ENCODE measurements at regions not wholly inside any gene's neighbourhood (a gene's known extent, or its start where the extent isn't known, plus 50 kb on each side); places are given as distances from the start of the nearest gene placed in this dataset.

DNA sequence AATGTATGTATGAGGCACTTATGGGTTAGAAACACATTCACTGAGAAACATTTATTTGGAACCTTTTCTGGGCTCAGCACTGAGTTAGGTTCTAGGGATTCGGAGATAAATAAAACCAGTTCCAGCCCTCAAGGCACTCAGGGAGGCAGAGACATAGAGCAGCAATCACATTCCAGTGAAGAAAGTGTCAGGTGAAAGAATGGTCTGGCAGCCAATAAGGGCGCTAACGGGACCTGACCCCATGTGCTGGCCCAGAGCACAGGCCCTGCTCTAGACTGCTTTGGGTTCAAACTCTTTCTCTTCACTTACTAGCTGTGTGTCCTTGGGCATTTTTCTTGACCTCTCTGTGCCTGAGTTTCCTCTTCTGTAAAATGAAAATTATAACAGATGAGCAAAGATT lies 146.0 kb upstream of the SYT13 start:
- Mint-ChIP-seq H3K4me1 (no peaks in the 10 kb centered on the region), H3K9me3 (peaks cover 0 to 3% (median 0%) of the 10 kb centered on the region in 7 donors), H3K4me3 (no peak overlapping the region), H3K27ac (no peak overlapping the region), H3K36me3 (no peaks in the 10 kb centered on the region), H3K27me3 (peaks cover 17 to 46% (median 45%) of the 10 kb centered on the region in 3 donors)
- DNase-seq (no peak), ATAC-seq (ENCODE audit: low read depth in 2 of 2) (no peak)

DNA sequence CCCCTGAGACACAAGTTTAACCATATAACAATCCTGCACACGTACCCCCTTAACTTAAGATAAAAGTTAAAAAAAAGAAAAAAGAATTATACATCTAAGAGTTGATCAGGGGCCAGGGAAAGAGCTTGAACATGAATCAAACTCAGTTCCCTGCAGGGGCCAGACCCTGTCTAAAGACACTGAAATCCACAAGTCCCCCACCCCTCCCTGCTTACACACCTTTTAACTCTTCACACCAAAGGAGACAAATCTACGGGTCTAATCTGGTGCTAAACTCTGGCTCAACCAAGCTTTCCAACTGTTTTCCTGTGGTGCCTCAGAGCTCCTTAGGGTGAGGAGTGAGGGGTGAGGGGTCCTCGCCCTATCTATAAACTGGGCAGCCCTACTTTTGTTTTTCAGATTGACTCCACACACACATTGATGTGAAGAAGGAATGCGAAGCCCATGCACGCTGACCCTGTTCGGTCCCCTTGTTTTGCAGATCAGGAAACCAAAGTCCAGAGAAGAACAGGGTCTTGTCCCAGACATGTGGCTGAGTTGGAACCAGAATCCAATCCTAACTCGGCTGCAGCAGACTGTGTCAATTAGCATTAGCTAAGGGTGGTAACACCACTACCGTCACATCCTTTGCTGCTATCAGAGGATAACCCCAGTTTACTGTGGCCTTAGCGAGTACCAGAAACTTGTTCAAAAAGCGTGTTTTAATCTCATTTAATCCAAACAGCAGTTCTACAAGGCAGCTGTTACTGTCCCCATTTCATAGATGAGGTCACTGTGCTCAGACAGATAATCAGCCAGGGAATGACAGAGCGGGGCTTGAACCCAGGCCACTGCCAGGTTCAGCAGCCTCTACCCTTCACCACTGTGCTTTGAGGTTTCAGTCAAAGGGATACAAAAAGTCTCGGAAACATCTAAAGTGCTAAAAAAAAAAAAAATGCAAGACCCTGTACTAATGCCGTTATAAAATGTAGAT lies 145.2 kb upstream of the SYT13 start:
- Mint-ChIP-seq H3K27ac (no peak overlapping the region), H3K27me3 (peaks cover 19 to 53% (median 44%) of the 10 kb centered on the region in 3 donors), H3K36me3 (no peaks in the 10 kb centered on the region), H3K9me3 (peaks cover 0 to 3% (median 0%) of the 10 kb centered on the region in 7 donors), H3K4me1 (no peaks in the 10 kb centered on the region), H3K4me3 (no peak overlapping the region)
- DNase-seq (no peak), ATAC-seq (ENCODE audit: low read depth in 2 of 2) (no peak)

DNA sequence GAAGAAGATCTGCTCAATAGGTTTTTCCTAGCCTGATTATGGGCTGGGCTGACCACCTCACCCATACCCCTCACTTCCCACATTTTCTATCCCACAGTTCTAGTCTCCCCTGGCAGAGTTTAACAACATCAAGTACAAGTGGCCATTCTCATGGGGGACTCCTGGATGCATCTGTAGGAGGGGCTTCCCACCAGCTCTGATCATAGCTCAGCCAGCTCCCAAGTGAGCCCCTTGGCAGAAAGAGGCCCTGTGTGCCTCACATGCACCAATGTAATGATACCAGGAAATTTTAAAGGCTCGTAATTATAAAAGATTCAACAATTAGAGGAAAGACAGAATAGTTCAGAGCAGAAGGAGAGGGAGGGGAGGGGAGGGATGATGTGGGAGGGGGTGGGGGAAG lies 144.2 kb upstream of the SYT13 start:
- ATAC-seq (ENCODE audit: low read depth in 2 of 2): no peak
- H3K4me1 Mint-ChIP-seq: no peaks in the 10 kb centered on the region
- no peak overlapping the region for H3K27ac Mint-ChIP-seq
- no peaks in the 10 kb centered on the region for H3K9me3 Mint-ChIP-seq
- H3K36me3 Mint-ChIP-seq: no peaks in the 10 kb centered on the region
- DNase-seq: no peak
- H3K27me3 Mint-ChIP-seq: peaks cover 21 to 59% (median 34%) of the 10 kb centered on the region in 3 donors
- H3K4me3 Mint-ChIP-seq: no peak overlapping the region

DNA sequence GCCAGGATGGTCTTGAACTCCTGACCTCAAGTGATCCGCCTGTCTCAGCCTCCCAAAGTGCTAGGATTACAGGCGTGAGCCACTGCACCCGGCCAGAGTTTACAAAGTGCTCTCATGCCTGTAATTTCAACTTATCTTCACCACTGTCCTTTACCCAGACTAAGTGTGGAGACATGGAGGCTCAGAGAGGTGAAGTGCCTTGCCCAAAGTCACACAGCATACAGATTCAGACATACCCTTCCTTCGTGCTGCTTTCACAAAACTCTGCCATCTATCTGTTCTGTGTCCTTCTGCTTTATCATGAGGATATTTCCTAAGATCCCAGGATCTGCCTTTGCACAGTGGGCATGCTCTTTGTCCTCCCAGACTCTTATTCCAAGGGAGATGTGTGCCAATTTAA lies 143.6 kb upstream of the SYT13 start:
- H3K9me3 Mint-ChIP-seq: no peaks in the 10 kb centered on the region
- ATAC-seq (ENCODE audit: low read depth in 2 of 2) (no peak), DNase-seq (no peak)
- no peaks in the 10 kb centered on the region for H3K36me3 Mint-ChIP-seq
- peaks cover 27 to 59% (median 33%) of the 10 kb centered on the region in 3 donors for H3K27me3 Mint-ChIP-seq
- H3K4me1 Mint-ChIP-seq: no peaks in the 10 kb centered on the region
- H3K27ac Mint-ChIP-seq: no peak overlapping the region
- peak overlapping the region in 1 of 8 donors; percentile 5 for H3K4me3 Mint-ChIP-seq

DNA sequence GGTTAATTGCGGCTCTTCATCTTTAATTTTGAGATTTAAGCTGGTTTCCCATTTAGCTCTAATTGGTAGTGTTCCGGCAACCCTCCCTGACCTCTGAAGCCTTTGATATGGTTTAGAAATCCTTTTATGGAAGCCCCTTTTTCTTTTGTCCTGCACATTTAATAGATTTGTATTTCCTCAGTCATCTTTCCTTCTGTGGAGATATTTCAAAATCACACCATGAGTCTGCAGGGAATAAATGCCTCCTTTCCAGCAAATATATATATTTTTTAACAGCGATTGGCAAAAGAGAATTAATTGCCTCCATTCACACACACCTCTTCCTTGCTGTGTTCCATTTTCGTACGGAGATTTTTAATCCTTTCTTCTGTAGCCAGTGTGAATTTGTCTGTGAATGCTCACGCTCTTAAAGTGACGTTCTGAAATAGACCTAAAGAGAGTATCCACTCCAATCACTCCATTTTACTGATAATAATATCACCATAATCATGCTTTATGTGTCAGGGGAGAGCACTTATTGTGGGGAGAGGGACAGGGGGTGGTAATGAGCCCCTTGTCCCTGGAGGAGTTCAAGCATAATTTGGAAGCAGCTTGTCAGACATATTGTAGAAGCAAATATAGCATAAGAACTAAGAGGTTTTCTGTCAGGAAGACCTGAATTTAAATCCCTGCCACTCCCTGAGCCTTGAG lies 142.5 kb upstream of the SYT13 start:
- Mint-ChIP-seq H3K4me1 (no peaks in the 10 kb centered on the region), H3K36me3 (no peaks in the 10 kb centered on the region), H3K27me3 (peaks cover 32 to 65% (median 33%) of the 10 kb centered on the region in 3 donors), H3K4me3 (no peak overlapping the region), H3K27ac (no peak overlapping the region), H3K9me3 (no peaks in the 10 kb centered on the region)
- no peak for ATAC-seq (ENCODE audit: low read depth in 2 of 2)
- no peak for DNase-seq

DNA sequence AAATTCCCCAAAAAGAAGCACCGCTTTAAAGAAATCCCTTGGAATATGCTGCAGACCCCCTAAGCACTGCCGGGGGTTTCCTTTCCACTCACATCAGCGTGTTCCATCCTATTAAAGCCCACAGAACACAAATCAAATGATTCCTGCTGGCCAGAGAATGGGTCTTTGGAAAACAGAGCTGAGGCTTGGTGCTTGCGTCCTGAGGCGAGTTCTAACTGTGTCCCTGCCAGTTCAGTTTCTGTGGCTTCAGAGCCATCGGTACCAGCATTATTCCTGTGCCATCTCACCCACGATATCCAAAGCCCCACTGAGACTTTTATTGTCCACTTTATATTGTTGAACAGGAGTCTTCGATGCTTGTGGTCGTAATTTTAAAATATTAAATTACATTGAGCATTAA lies 142.0 kb upstream of the SYT13 start:
- H3K4me1 Mint-ChIP-seq: no peaks in the 10 kb centered on the region
- no peak overlapping the region for H3K4me3 Mint-ChIP-seq
- no peaks in the 10 kb centered on the region for H3K9me3 Mint-ChIP-seq
- H3K36me3 Mint-ChIP-seq: no peaks in the 10 kb centered on the region
- ATAC-seq (ENCODE audit: low read depth in 2 of 2) (no peak), DNase-seq (no peak)
- H3K27me3 Mint-ChIP-seq: peaks cover 34 to 61% (median 34%) of the 10 kb centered on the region in 3 donors
- H3K27ac Mint-ChIP-seq: no peak overlapping the region

DNA sequence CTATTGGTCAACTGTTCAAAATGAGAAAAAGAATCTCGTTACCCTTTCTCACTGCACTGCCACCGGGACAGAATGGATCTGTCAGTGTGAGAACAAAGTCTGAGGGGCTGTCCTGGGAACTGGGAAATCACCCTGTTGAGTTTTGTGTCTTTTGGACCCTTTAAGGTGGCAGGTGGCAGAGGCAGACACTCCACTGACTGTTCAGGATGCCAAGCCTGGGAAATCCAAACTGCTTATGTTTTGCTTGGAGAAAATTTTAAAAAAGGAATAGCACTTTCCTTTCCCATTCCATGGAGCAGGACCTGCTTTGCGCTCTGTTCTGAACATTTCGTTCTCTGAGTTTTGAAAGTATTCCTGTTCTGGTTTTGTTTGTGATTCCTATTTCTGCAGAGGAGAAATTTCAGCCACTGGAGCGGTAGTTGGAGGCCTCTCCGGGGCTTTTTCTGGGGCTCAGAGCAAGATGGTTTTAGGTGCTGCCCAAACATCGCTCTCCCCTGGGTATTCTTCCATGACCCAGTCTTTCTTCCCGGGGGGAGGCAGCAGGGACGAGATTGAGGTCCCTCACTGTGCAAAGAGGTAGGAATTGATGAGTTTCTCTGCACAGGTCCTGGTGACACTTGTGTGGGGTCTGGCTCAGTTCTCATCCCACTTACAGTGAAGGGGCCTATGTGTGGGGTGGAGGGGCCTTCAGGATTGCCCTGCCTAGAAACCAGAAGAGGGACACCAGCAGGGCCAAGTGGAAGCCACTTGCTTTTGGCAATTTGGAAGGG lies 138.5 kb upstream of the SYT13 start:
- DNase-seq (no peak), ATAC-seq (ENCODE audit: low read depth in 2 of 2) (no peak)
- Mint-ChIP-seq H3K36me3 (no peaks in the 10 kb centered on the region), H3K4me3 (no peak overlapping the region), H3K4me1 (no peaks in the 10 kb centered on the region), H3K9me3 (peaks cover 0 to 9% (median 3%) of the 10 kb centered on the region in 7 donors), H3K27me3 (peaks cover 38 to 59% (median 42%) of the 10 kb centered on the region in 3 donors), H3K27ac (peak overlapping the region in 1 of 6 donors; percentile 15)

DNA sequence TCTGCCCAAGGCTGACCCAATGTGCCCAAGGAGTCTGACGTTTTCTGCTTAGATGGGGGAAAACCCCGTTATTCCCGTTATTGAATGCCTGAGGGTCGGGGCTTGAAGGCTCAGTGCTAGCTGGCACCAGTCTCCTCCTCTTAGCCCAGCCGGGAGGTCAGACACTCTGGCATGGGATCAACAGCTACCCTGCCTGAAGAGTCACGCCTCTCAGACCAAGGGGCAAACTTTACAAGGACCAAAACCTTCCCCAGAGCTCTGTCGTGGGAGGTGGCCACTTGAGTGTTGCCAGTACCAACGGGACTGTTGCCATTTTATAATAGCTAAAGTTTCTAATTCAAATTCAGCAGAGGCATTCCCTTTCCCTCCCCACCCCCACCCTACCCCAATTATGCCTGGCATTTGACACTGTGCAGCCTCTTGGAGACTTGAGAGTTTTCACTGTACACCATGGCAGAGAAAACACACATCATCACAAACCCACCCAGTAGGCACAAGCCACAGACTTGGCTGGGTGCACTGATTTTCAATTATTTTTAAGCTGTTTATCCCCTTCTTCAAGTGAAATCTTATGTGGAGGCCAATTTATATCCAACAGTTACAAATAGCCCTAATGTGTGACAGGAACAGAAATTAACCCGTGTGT lies 137.5 kb upstream of the SYT13 start:
- ATAC-seq (ENCODE audit: low read depth in 2 of 2): no peak
- no peak overlapping the region for H3K27ac Mint-ChIP-seq
- H3K27me3 Mint-ChIP-seq: peaks cover 31 to 51% (median 36%) of the 10 kb centered on the region in 3 donors
- no peaks in the 10 kb centered on the region for H3K4me1 Mint-ChIP-seq
- H3K9me3 Mint-ChIP-seq: peaks cover 0 to 9% (median 5%) of the 10 kb centered on the region in 7 donors
- H3K36me3 Mint-ChIP-seq: no peaks in the 10 kb centered on the region
- H3K4me3 Mint-ChIP-seq: no peak overlapping the region
- DNase-seq: no peak

DNA sequence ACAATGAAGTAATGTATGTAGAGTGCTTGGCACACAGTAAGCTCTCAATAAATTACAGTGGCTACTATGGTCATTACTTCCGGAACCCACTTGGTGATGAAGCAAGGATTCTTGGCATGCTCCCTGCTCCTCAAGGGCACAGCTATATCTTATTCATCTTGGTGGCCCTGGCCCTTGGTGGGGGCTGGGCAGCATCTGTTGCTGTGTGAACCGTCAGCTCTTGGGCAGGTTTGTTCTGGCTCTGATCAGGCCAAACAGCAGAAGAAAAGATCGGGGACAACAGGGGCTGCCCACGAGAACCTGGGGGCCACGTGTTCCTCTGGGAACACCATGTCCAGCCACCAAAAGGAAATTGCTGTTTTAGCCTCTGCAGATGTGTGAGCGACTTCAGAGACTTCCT lies 136.9 kb upstream of the SYT13 start:
- Mint-ChIP-seq H3K27ac (no peak overlapping the region), H3K4me3 (no peak overlapping the region), H3K36me3 (no peaks in the 10 kb centered on the region), H3K9me3 (peaks cover 0 to 10% (median 5%) of the 10 kb centered on the region in 7 donors), H3K4me1 (no peaks in the 10 kb centered on the region), H3K27me3 (peaks cover 35 to 48% (median 36%) of the 10 kb centered on the region in 3 donors)
- ATAC-seq (ENCODE audit: low read depth in 2 of 2): no peak
- DNase-seq: no peak

DNA sequence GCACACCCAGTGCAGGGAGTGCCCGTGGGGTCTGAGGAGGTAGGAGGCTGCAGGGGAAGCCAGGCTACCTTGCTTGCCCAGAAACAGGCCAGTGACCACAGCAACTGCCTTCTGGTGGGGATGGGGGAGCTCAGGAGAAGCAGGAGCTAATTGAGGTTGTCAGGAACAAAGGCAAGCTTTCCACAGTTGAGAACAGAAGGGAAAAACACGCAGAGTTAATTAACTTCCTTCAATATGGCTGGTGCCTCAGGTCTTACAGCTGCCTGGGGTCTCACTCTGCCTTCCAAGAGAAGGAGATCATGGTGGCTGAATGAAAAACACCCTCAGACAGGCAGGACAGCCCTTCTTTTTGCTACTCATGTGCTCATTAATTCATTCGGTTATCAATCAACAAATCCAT lies 127.9 kb upstream of the SYT13 start:
- Mint-ChIP-seq H3K9me3 (peaks cover 0 to 11% (median 2%) of the 10 kb centered on the region in 7 donors), H3K27ac (no peak overlapping the region), H3K27me3 (peaks cover 32 to 50% (median 47%) of the 10 kb centered on the region in 3 donors), H3K4me3 (no peak overlapping the region), H3K36me3 (no peaks in the 10 kb centered on the region), H3K4me1 (no peaks in the 10 kb centered on the region)
- DNase-seq: no peak
- no peak for ATAC-seq (ENCODE audit: low read depth in 2 of 2)

DNA sequence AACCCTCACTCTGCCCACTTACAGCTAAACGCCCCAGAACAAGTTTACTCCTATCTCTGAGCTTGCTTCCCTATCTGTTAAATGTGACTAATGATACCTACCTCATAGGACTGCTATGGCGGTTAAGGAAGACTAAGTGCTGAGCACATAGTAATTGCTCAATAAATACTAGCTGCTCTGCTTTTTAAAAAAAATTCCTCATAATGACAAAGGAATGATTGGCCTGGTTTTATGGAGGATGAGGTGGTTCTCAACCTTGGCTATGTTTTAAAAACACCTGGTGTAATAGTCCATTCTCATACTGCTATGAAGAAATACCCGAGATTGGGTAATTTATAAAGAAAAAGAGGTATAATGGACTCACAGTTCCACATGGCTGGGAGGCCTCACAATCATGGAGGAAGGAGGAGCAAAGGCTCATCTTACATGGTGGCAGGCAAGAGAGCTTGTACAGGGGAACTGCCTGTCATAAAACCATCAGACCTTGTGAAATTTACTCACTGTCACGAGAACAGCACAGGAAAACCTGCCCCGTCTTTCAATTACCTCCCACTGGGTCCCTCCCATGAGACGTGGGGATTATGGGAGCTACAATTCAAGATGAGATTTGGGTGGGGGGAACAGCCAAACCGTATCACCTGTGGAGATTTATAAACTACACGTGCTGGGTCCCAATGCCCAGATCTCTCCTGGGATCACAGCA lies 127.2 kb upstream of the SYT13 start:
- H3K27me3 Mint-ChIP-seq: peaks cover 40 to 54% (median 43%) of the 10 kb centered on the region in 3 donors
- no peaks in the 10 kb centered on the region for H3K36me3 Mint-ChIP-seq
- H3K27ac Mint-ChIP-seq: peak overlapping the region in 1 of 6 donors; percentile 63
- H3K4me1 Mint-ChIP-seq: no peaks in the 10 kb centered on the region
- H3K9me3 Mint-ChIP-seq: peaks cover 0 to 4% (median 0%) of the 10 kb centered on the region in 7 donors
- ATAC-seq (ENCODE audit: low read depth in 2 of 2) (no peak), DNase-seq (no peak)
- no peak overlapping the region for H3K4me3 Mint-ChIP-seq

DNA sequence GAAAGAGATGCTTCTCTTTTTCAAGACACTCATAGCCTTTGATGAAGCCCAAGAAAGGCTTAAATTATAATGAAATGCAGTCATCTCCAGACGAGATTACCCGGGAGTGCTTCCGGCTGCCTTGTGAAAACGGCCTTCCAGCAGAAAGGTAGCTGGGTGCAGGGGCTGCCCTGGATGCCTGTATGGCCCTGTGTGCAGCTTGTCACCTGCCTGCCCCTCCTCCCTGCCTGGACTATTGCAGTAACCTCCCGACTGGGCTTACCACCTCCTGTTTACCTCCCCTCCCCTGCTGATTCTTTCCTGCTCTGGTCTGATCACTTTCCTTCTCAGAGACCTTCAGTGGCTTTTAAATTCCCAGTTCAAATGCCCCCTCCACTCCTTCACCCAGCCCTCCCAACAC lies 126.4 kb upstream of the SYT13 start:
- Mint-ChIP-seq H3K4me1 (no peaks in the 10 kb centered on the region), H3K4me3 (no peak overlapping the region), H3K27me3 (peaks cover 44 to 62% (median 45%) of the 10 kb centered on the region in 3 donors), H3K36me3 (no peaks in the 10 kb centered on the region), H3K27ac (no peak overlapping the region), H3K9me3 (no peaks in the 10 kb centered on the region)
- ATAC-seq (ENCODE audit: low read depth in 2 of 2) (no peak), DNase-seq (no peak)

Data from naive B cell (primary cell).